HG03558 (cell line): ENCODE measurements at regions not wholly inside any gene's neighbourhood (a gene's known extent, or its start where the extent isn't known, plus 50 kb on each side); places are given as distances from the start of the nearest gene placed in this dataset.
"Not testable (repeated sequence)": the region's sequence is repeated elsewhere in the genome, so short reads cannot be mapped to it uniquely, and the experiment has no call there.

Experiments
- ATAC-seq: cut with Tn5 transposase; IDR thresholded peaks from one replicate; pipeline ENCODE4 v1.9.1; 2021; ENCODE audit warnings: moderate number of reproducible peaks; ENCODE audit not compliant: unreplicated experiment; ENCODE audit errors: extremely low read depth

DNA sequence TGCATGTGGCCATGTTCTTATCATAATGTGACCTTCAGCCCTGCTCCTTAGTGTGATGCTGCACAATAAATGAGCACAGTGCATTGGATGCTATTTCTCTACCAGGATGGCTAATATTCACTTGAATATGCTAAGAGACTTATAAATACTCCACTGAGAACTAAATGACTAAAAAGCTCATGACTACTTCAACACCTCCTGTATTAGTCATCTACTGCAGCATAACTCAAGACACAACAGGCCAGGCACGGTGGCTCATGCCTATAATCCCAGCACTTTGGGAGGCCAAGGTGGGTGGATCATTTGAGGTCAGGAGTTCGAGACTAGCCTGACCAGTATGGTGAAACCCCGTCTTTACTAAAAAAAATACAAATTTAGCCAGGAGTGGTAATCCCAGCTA is 213.4 kb downstream of the RND3 start:
- no peak for ATAC-seq

DNA sequence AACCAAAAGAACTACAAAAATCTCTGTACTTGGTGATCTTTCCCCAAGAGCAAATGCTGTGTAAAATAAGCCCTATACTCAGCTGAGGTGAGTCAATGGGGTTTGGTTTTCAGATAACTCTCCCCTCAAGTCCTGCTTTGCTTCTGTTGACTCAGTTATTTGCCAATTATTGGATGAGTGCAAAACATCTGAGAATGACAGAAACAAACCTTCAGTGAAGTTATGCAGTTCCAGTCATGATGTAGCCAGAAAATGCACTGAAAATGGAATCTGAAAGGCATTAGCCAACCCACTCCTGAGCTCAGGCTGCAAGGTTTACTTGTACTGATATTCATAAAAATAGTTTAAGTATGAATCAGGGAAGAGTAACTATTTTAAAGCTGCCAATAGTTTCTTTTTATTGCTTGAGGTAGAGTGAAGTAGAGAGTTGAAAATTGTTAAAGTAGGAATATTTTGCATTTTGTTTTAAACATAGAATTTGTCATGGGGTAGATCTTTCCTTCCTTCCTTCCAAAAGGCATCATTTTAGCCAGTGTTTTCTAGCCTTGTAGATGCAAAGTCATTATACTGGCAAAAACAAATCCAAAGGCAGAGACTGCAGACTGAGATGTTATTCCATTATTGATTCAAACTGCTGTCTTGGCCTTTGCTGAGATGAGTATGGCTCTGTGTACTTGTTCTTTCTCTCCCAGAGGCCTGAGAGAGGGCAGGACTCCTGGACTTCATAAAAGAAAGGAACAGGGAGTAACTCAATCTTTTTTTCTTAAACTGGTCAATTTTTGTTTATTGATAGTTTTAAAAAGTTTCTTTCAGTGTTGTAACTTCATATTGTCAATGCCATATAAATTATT is 215.3 kb downstream of the RND3 start:
- no peak for ATAC-seq

GRCh38 chr2:150267651-150268415 is 219.6 kb downstream of the RND3 start:
- no peak for ATAC-seq

DNA sequence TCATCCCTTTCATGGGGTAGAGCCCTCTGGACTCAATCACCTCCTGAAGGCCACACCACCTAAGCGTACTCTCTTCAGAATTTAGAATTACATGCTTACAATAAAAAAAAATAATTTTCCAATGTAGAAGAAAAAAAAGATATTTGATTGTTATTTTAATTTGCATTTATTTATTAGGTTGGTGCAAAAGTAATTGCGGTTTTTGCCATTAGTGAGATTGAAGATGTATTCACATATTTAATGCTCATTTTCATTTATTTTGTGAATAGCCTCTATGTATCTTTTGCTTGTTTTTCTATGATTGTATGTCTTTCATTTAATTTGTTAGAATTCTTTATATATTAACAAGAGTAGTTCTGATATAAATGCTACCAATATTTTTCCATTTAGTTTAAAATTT is 220.5 kb downstream of the RND3 start:
- no peak for ATAC-seq

DNA sequence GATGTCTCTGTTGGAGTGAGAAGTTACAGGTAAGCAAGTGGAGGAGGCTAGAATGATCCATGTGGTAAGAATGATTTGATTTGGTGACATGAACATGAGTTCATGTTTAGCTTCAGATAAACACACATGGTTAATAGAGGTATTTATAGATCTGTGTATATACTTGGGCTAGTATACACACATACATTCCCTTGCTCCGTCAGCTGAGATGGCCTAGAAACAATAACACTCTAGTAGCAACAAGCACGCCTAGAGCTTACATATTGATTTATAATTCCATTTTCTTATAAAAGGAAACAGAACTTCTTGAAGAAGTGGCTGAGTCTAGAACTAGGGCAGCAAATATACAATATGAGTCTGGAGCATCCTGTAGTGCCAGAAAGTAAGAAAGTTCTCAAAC is 223.0 kb downstream of the RND3 start:
- no peak for ATAC-seq

- no peak for ATAC-seq
These were observed 225.8 kb downstream of the RND3 start for GRCh38 chr2:150261691-150262090.

- no peak for ATAC-seq
These were observed 226.8 kb downstream of the RND3 start for GRCh38 chr2:150260636-150261035.

DNA sequence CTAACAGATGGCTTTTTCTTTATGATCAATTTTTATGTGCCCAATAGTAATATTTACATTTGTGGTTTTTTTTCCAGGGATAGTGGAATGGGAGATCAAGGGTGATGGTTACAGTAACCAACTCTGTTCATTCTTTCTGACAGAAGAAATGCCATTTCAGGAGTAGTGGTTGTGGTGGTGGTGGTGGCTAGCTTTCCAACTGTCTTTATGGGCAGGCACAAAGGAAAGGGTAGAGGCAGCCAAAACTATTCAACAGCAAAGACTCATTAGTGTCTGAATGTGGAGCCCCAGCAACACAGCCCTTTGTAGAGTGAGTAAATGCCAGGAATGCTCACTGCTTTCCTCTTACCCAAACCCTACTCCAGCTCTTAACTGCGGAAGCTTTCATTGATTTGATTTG is 227.7 kb downstream of the RND3 start:
- ATAC-seq, result no peak

DNA sequence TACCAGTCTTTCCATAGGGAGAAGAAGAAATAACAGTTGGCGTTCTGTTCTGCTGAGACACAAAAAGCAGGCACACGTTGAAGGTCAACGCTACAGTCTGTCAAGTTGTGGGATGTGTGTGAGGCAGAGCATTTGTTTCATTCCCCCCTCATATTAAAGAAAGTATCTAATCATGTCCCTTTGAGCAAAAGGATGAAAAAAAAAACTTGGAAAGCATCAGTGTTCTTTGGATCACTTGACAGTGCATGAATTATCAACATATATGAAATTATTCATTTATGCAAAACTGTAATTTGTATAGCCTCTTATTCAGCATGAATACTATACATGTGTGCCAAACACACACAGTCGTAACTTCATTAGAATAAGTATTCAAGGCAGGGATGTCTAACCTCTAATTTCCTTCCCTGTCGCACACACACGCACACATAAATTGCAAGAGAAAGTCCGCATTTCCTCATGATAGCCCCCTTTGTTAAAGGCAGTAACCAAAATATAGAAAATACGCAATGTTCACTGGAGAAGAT is 228.6 kb downstream of the RND3 start:
- no peak for ATAC-seq

DNA sequence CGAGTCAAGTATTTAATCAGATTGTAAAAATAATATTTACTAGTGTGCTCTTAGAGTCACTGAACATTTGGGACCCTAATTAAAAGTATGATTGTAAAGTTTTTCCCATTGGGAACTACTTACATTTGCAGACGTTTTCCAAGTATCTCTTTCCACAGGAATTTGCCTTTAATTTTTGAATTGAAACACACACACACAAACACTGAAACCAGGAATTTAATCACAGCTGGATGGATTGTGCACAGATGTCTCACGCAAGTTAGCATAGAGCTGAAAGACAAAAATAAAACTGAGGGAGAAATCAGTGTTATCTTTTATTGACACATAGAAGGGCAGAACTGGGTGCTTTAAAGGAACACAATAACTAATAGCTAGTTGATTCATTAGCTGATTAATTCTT is 230.7 kb downstream of the RND3 start:
- no peak for ATAC-seq

- ATAC-seq, result no peak
These were observed 231.9 kb downstream of the RND3 start for GRCh38 chr2:150255528-150255927.

- ATAC-seq, result not testable (repeated sequence)
These were observed 237.7 kb downstream of the RND3 start for GRCh38 chr2:150249735-150250134.

DNA sequence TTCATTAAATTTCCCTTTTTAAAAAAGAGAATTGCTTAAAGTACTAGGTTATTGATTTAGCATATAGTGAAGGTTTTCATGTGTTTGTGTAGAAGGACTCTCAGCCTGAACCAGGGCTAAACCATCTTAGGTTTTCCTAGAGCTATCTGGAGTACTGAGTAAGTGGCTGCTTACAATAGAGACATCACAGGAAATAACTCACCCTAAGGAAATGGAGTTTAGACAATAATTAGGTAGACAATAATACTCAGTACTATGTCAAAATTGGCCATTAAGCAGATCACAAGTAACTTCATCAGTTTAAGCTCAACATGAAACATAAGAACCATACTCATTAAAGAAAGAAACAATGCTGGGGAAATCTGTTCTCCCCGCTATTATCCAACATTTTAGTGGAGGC is 240.0 kb downstream of the RND3 start:
- ATAC-seq, result no peak

GRCh38 chr2:150234787-150235446 is 252.6 kb downstream of the RND3 start:
- ATAC-seq, result no peak

- ATAC-seq, result no peak
These were observed 254.6 kb downstream of the RND3 start for GRCh38 chr2:150232871-150233270.

DNA sequence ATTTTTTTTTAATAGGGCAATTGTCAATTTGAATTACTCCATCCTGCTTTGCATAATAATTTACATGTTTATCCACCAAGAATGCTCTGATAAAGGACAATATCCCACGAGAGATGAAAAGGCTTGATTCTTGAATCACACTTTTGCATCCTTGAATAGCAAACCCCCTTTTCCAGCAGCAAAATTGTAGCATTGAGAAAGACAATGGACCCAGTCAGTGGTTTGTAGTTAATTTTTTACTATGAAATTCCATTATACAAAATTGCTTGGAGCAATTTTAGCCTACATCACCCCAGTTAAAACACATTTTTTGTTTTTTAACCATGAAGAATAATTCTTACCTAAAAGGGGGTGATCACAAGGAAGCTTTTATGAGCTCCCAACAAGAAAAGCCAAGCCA is 255.1 kb downstream of the RND3 start:
- ATAC-seq, result no peak

- no peak for ATAC-seq
These were observed 256.9 kb downstream of the RND3 start for GRCh38 chr2:150230616-150231015.

- no peak for ATAC-seq
These were observed 257.5 kb downstream of the RND3 start for GRCh38 chr2:150230004-150230403.

DNA sequence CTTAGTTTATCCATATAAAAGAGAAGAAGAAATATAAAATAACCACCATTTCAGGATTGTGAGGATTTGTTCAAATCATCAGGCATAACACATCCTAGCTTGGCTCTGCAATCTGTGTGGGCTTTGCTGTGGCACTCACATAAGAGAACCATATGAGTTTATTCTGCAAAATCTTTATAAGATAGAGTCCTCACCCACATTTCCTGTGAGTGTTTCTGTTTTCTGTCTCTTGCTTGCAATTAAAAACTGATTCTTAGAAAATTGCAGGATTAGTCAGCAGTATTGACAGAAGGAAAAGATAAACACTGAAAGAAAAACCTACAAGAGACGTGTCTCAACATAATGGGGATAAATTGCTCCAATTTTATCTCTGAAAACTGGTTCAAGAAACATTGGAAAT is 258.5 kb downstream of the RND3 start:
- ATAC-seq, result no peak

GRCh38 chr2:150225030-150225429 is 262.4 kb downstream of the RND3 start:
- no peak for ATAC-seq

DNA sequence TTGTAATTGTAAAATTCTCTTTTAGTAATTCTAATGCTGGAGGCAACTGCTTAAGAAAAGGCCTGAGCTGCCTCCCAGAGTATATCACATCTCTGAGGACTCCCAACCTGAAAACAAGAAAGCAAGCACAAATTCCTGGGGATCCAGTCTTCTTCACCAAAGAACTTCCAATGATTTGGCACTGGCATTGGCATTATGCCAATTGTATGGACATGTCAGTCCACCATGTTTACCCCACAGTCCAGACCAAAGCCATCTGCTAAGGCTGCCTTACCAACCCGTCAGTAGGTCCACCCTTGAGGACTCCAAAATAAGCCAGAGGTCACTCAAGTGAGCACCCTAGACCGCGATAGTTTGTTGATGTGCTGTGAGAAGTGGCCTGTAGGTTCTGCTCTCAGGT is 263.1 kb downstream of the RND3 start:
- ATAC-seq, result no peak
